GM12865 (cell line): ENCODE measurements at regions not wholly inside any gene's neighbourhood (a gene's known extent, or its start where the extent isn't known, plus 50 kb on each side); places are given as distances from the start of the nearest gene placed in this dataset.

ENCODE experiments used
- DNase-seq: peaks from one replicate; pipeline ENCODE4 v3.0.0; 2010; ENCODE audit warnings: low read depth
- H3K4me3 ChIP-seq: 2 replicates; pipeline ENCODE4 v1.5.1; 2011; ENCODE audit warnings: mild to moderate bottlenecking, low read depth, low read length, control low read depth
- CTCF ChIP-seq: IDR thresholded peaks from 2 replicates; pipeline ENCODE4 v1.5.1; 2011; ENCODE audit warnings: low read length, control low read depth, low read depth, inconsistent platforms; ENCODE audit not compliant: insufficient read depth; ENCODE audit errors: missing control alignments

- no peak overlapping the region for H3K4me3 ChIP-seq
- no peak for DNase-seq
- no peak for TF ChIP-seq CTCF
These were observed 129.9 kb downstream of the WT1 start for GRCh38 chr11:32305460-32305859.

- no peak overlapping the region for H3K4me3 ChIP-seq
- DNase-seq = no peak
- TF ChIP-seq CTCF = no peak
These were observed 127.9 kb downstream of the WT1 start for GRCh38 chr11:32307471-32307870.

DNA sequence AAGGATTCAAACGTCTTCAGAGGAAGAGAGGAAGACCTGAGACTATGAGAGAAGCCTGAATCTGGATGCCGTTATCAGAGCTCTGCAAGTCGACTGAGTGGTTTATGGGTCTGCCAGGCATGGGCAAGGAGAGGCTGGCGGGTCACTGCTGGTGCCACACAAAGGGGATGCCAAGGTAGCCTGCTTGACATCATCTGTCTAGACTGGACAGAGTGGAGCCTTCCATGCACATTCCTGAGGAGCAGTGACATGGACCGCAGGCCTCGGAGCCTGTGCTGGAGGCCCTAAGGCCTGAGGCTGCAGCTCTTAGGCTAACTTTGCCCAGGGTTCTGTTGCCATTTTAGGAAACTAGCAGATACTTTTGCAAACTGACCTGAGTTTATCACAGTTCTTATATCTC is 127.4 kb downstream of the WT1 start:
- no peak for DNase-seq
- no peak for TF ChIP-seq CTCF

GRCh38 chr11:32309530-32310213 is 125.7 kb downstream of the WT1 start:
- no peak for TF ChIP-seq CTCF
- DNase-seq = no peak

More for the DNA sequence above, 127.4 kb downstream of the WT1 start:
- H3K4me3 ChIP-seq = no peak overlapping the region

GRCh38 chr11:32310214-32310601 is 125.1 kb downstream of the WT1 start:
- H3K4me3 ChIP-seq = no peak overlapping the region
- DNase-seq = no peak
- TF ChIP-seq CTCF = no peak

More at GRCh38 chr11:32309530-32310213, 125.7 kb downstream of the WT1 start:
- H3K4me3 ChIP-seq = no peak overlapping the region

GRCh38 chr11:32311346-32312065 is 123.8 kb downstream of the WT1 start:
- DNase-seq = no peak
- no peak for TF ChIP-seq CTCF

More at GRCh38 chr11:32311346-32312065, 123.8 kb downstream of the WT1 start:
- no peak overlapping the region for H3K4me3 ChIP-seq
